K562 (cell line): ENCODE measurements at regions not wholly inside any gene's neighbourhood (a gene's known extent, or its start where the extent isn't known, plus 50 kb on each side); places are given as distances from the start of the nearest gene placed in this dataset.
A peak's percentile ranks its signal among the peaks of the same experiment; 100 is the strongest.

ENCODE experiments used
- ATAC-seq: fragments of 200-7000 bp; cut with Tn5 transposase; 3 replicates; pipeline ENCODE4 v1.9.1; 2020; ENCODE audit warnings: moderate library complexity
- BruUV-seq: library from RNA; stranded (reverse); fragments of 400-500 nt; replicated peaks from 2 replicates; lab custom pipeline; 2021; lab: Mats Ljungman, UMichigan
- CTCF ChIA-PET: fragments of 300-600 bp; formaldehyde crosslinking; extraction: SDS; loops from one replicate; lab custom pipeline; 2021; ENCODE audit warnings: low intra/inter-chr PET ratio; lab: Yijun Ruan, JAX
- POLR2A ChIA-PET: fragments of 300-600, 350-650 bp; sonication (Branson Sonifier 250); formaldehyde crosslinking; extraction: SDS; loops from one replicate; lab custom pipeline; 2021; ENCODE audit warnings: antibody characterized with exemption, inconsistent platforms; lab: Yijun Ruan, JAX
- DNase-seq, 4 experiments: peaks; one replicate each; pipeline versions ENCODE4 v3.0.0 to v3.0.0-alpha.2; 2011 to 2018; ENCODE audit warnings: low spot score in 3 of 4, mixed read lengths in 3 of 4; ENCODE audit errors: extremely low read depth in 1 of 4
- FAIRE-seq: peaks from 2 replicates; lab custom pipeline; 2011; peaks lifted over from hg19 to GRCh38; lab: Jason Lieb, UNC
- H2AFZ ChIP-seq: 2 replicates; pipeline ENCODE4 v1.6.0; 2011; ENCODE audit warnings: low read depth, low read length, control low read depth, inconsistent platforms
- H3K27ac ChIP-seq: fragments of 200-600 bp; 3 replicates; pipeline ENCODE4 v1.8.0; 2011; ENCODE audit warnings: low read depth, mild to moderate bottlenecking, control low read depth, inconsistent platforms, low read length, moderate library complexity, mixed read lengths; ENCODE audit errors: extremely low read depth
- H3K27me3 ChIP-seq, 2 experiments: fragments of 300-600 bp in 1 of 2; 2 replicates in 1 of 2; 3 replicates in 1 of 2; pipeline versions ENCODE4 v1.6.0 to v1.8.0; 2011; ENCODE audit warnings: inconsistent platforms in 2 of 2, low read length in 2 of 2, mild to moderate bottlenecking in 1 of 2, mixed read lengths in 1 of 2, moderate library complexity in 1 of 2; ENCODE audit not compliant: control insufficient read depth in 2 of 2, insufficient read depth in 2 of 2
- H3K36me3 ChIP-seq: fragments of 300-600 bp; 3 replicates; pipeline ENCODE4 v1.8.0; 2011; ENCODE audit warnings: mild to moderate bottlenecking, low read length, inconsistent platforms; ENCODE audit not compliant: control insufficient read depth, insufficient read depth
- H3K4me1 ChIP-seq, 2 experiments: fragments of 200-600 bp in 1 of 2; replicated peaks in 1 of 2; 2 replicates in 1 of 2; 3 replicates in 1 of 2; pipeline versions ENCODE4 v1.5.1 to v1.8.0; 2011; ENCODE audit warnings: inconsistent platforms in 2 of 2, low read length in 2 of 2, mild to moderate bottlenecking in 1 of 2, mixed read lengths in 1 of 2, moderate library complexity in 1 of 2; ENCODE audit not compliant: control insufficient read depth in 2 of 2, insufficient read depth in 2 of 2
- H3K4me2 ChIP-seq: 2 replicates; pipeline ENCODE4 v1.6.1; 2011; ENCODE audit warnings: low read length, control low read depth, inconsistent platforms, mixed read lengths; ENCODE audit not compliant: insufficient read depth
- H3K4me3 ChIP-seq: fragments of 200-600 bp; sonication (generic), shearing (Covaris generic); 2 replicates; pipeline ENCODE4 v1.5.1; 2016; ENCODE audit warnings: control low read depth, inconsistent platforms
- H3K79me2 ChIP-seq: fragments of 200-600 bp; 3 replicates; pipeline ENCODE4 v1.8.0; 2011; ENCODE audit warnings: low read length, inconsistent platforms; ENCODE audit not compliant: control insufficient read depth, insufficient read depth
- H3K9ac ChIP-seq, 2 experiments: 2 replicates each; pipeline versions ENCODE4 v1.6.0 to v1.6.1; 2011; ENCODE audit warnings: low read depth in 2 of 2, low read length in 2 of 2, control low read depth in 1 of 2, inconsistent platforms in 1 of 2, mild to moderate bottlenecking in 1 of 2, mixed read lengths in 1 of 2; ENCODE audit not compliant: insufficient read depth in 1 of 2
- H3K9me1 ChIP-seq: one replicate; pipeline ENCODE4 v1.6.0; 2011; ENCODE audit warnings: inconsistent platforms, mild to moderate bottlenecking, low read length, moderate library complexity; ENCODE audit not compliant: control insufficient read depth, insufficient read depth
- H3K9me3 ChIP-seq: replicated peaks from 2 replicates; pipeline ENCODE4 v1.5.1; 2011; ENCODE audit warnings: low read depth, low read length, inconsistent platforms; ENCODE audit not compliant: control insufficient read depth, insufficient read depth
- H4K20me1 ChIP-seq: replicated peaks from 2 replicates; pipeline ENCODE4 v1.6.1; 2011; ENCODE audit warnings: low read length, inconsistent platforms, mixed read lengths; ENCODE audit not compliant: control insufficient read depth, insufficient read depth
- KAT8 ChIP-seq: fragments of 450-650 bp; IDR thresholded peaks from 2 replicates; pipeline ENCODE4 v1.6.1; 2016; ENCODE audit warnings: low read depth, mild to moderate bottlenecking
- KLF16 ChIP-seq: IDR thresholded peaks from 2 replicates; pipeline ENCODE4 v1.6.1; 2016; ENCODE audit warnings: antibody characterized with exemption
- ZNF175 ChIP-seq: fragments of 200-800 bp; sonication (Bioruptor generic); IDR thresholded peaks from 2 replicates; pipeline ENCODE4 v1.6.1; 2016; ENCODE audit warnings: low read depth, mild to moderate bottlenecking, missing genetic modification characterization, missing compliant biosample characterization
- ZNF384 ChIP-seq: IDR thresholded peaks from 2 replicates; pipeline ENCODE4 v1.6.1; 2012; ENCODE audit warnings: low read depth, low read length, improper control_type of control experiment
- in situ Hi-C: fragments of 300-500 bp; cut with MboI; formaldehyde crosslinking; loops from 4 replicates; pipeline ENCODE4 v1.15.0; 2018; ENCODE audit warnings: inconsistent platforms, mixed read lengths
- intact Hi-C: fragments of 100-400 bp; cut with micrococcal nuclease; formaldehyde crosslinking; loops from 2 replicates; pipeline ENCODE4 v1.14.2; 2022
- TF ChIP-seq, protein P1 (sequence below): fragments of 250-450 bp; sonication (Bioruptor Pico); IDR thresholded peaks from 2 replicates; pipeline ENCODE4 v1.8.0; 2021; ENCODE audit warnings: borderline replicate concordance, mild to moderate bottlenecking, moderate library complexity; ENCODE audit not compliant: poor library complexity, severe bottlenecking
- TF ChIP-seq, protein P2 (sequence below): fragments of 450-650 bp; IDR thresholded peaks from 2 replicates; pipeline ENCODE4 v1.6.1; 2018; ENCODE audit not compliant: partially characterized antibody
- TF ChIP-seq, protein P3 (sequence below): sonication (generic); IDR thresholded peaks from 2 replicates; pipeline ENCODE4 v1.6.1; 2016
- TF ChIP-seq, protein P4 (sequence below): fragments of 450-650 bp; IDR thresholded peaks from 2 replicates; pipeline ENCODE4 v1.6.1; 2016; ENCODE audit warnings: low read depth, mild to moderate bottlenecking, moderate library complexity

DNA sequence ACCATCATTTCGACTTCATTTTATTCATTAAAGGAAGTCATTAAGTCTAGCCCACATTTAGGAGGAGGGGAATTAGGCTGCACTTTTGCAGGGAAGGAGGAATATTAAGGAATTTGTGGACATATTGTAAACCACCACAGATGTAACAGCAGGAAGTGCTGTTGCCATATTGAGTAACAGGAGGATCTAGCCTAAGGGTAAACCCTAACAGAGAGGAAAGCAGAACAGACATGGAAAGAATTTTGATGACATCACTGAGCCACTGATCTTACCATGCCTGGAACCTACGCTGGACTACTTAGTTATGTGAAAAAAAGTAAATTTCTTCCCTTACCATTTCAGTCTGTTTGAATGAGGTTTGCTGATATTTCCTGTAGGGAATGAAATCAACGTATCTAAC, 100.7 kb upstream of the ATF7IP start (continued):
- TF ChIP-seq, protein P1, sequence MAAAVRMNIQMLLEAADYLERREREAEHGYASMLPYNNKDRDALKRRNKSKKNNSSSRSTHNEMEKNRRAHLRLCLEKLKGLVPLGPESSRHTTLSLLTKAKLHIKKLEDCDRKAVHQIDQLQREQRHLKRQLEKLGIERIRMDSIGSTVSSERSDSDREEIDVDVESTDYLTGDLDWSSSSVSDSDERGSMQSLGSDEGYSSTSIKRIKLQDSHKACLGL (CRISPR knock-in tag), result no peak
- no peak for TF ChIP-seq ZNF175

DNA sequence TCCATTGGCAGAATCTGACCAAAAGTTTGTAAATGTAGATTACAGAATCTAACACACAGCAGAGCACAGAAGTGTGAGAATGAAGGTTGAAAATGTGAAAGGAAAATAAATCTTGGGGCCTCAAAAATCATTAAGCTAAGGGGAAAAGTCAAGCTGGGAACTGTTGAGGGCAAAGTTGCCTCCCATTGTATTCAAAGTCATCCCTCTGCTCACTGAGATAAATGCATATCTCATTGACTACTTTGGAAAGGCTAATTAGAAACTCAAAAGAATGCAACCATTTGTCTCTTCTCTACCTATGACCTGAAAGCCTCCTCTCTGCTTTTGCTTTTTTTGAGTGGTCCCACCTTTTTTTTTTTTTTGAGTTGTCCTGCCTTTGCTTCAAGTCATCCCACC, 97.4 kb upstream of the ATF7IP start:
- no peak for TF ChIP-seq KLF16
- TF ChIP-seq ZNF384, result no peak
- TF ChIP-seq, protein P2, sequence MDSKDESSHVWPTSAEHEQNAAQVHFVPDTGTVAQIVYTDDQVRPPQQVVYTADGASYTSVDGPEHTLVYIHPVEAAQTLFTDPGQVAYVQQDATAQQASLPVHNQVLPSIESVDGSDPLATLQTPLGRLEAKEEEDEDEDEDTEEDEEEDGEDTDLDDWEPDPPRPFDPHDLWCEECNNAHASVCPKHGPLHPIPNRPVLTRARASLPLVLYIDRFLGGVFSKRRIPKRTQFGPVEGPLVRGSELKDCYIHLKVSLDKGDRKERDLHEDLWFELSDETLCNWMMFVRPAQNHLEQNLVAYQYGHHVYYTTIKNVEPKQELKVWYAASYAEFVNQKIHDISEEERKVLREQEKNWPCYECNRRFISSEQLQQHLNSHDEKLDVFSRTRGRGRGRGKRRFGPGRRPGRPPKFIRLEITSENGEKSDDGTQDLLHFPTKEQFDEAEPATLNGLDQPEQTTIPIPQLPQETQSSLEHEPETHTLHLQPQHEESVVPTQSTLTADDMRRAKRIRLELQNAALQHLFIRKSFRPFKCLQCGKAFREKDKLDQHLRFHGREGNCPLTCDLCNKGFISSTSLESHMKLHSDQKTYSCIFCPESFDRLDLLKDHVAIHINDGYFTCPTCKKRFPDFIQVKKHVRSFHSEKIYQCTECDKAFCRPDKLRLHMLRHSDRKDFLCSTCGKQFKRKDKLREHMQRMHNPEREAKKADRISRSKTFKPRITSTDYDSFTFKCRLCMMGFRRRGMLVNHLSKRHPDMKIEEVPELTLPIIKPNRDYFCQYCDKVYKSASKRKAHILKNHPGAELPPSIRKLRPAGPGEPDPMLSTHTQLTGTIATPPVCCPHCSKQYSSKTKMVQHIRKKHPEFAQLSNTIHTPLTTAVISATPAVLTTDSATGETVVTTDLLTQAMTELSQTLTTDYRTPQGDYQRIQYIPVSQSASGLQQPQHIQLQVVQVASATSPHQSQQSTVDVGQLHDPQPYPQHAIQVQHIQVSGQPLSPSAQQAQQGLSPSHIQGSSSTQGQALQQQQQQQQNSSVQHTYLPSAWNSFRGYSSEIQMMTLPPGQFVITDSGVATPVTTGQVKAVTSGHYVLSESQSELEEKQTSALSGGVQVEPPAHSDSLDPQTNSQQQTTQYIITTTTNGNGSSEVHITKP, result peak; percentile 56
- TF ChIP-seq, protein P3, sequence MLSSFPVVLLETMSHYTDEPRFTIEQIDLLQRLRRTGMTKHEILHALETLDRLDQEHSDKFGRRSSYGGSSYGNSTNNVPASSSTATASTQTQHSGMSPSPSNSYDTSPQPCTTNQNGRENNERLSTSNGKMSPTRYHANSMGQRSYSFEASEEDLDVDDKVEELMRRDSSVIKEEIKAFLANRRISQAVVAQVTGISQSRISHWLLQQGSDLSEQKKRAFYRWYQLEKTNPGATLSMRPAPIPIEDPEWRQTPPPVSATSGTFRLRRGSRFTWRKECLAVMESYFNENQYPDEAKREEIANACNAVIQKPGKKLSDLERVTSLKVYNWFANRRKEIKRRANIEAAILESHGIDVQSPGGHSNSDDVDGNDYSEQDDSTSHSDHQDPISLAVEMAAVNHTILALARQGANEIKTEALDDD, result 0 out of 2 replicates have a peak, but pooled peaks have one; percentile 1
- no peak for TF ChIP-seq KAT8
- TF ChIP-seq, protein P4, sequence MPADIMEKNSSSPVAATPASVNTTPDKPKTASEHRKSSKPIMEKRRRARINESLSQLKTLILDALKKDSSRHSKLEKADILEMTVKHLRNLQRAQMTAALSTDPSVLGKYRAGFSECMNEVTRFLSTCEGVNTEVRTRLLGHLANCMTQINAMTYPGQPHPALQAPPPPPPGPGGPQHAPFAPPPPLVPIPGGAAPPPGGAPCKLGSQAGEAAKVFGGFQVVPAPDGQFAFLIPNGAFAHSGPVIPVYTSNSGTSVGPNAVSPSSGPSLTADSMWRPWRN, result no peak
- POLR2A ChIA-PET, result interaction anchor here (1.9 to 3.2 kb wide), 2 partner anchors 10 to 16 kb away, joined by 5 to 8 read pairs; no protein-coding TSS in a partner anchor
- no TSS peak for BruUV-seq
- Histone ChIP-seq H3K9ac (no peak overlapping the region), H3K27me3 (no peaks in the 10 kb centered on the region), H3K9me3 (peaks cover 5% of the 10 kb centered on the region), H3K79me2 (no peaks in the 10 kb centered on the region), H3K9me1 (no peaks in the 10 kb centered on the region), H3K27ac (peak overlapping the region; percentile 26; the same call in 1 of the 3 replicates), H3K36me3 (no peaks in the 10 kb centered on the region), H3K4me3 (no peak overlapping the region), H4K20me1 (no peaks in the 10 kb centered on the region), H3K4me2 (0 out of 2 replicates have a peak overlapping the region, but pooled peaks have one; percentile 7), H3K4me1 (peaks cover 7 to 10% of the 10 kb centered on the region in 2 experiments; a peak in 4 of 5 replicates), H2AFZ (peak overlapping the region; percentile 71; the same call in 1 of the 2 replicates)
- CTCF ChIA-PET, result no interaction called here
- no peak for ATAC-seq
- DNase-seq, result no peak
- in situ Hi-C loops, result no loop called here
- FAIRE-seq, result peak; percentile 65
- intact Hi-C loops, result no loop called here
